GM23338 (cell line): ENCODE measurements at regions not wholly inside any gene's neighbourhood (a gene's known extent, or its start where the extent isn't known, plus 50 kb on each side); places are given as distances from the start of the nearest gene placed in this dataset.

ENCODE experiments used
- ATAC-seq: fragments of 200-7000 bp; cut with Tn5 transposase; 3 replicates; pipeline ENCODE4 v1.9.1; 2020
- DNase-seq: peaks from one replicate; pipeline ENCODE4 v3.0.0-alpha.2; 2015; ENCODE audit warnings: low spot score
- H2AFZ ChIP-seq: fragments of 200-600 bp; sonication (generic); 2 replicates; pipeline ENCODE4 v1.8.0; 2016; ENCODE audit warnings: antibody characterized with exemption, mild to moderate bottlenecking, moderate library complexity
- H3F3A ChIP-seq: fragments of 200-600 bp; sonication (generic); replicated peaks from 2 replicates; pipeline ENCODE4 v1.8.0; 2017; ENCODE audit warnings: antibody characterized with exemption, mixed run types, low read depth
- H3K27ac ChIP-seq: fragments of 200-600 bp; sonication (generic); 2 replicates; pipeline ENCODE4 v1.6.1; 2016; ENCODE audit warnings: low read depth
- H3K27me3 ChIP-seq: fragments of 200-600 bp; sonication (generic); 2 replicates; pipeline ENCODE4 v1.8.0; 2016; ENCODE audit warnings: mild to moderate bottlenecking, mixed run types, moderate library complexity; ENCODE audit not compliant: insufficient read depth
- H3K36me3 ChIP-seq: fragments of 200-600 bp; sonication (generic); 2 replicates; pipeline ENCODE4 v1.8.0; 2016; ENCODE audit warnings: mild to moderate bottlenecking; ENCODE audit not compliant: insufficient read depth
- H3K4me1 ChIP-seq: fragments of 200-600 bp; sonication (generic); 2 replicates; pipeline ENCODE4 v1.8.0; 2016; ENCODE audit warnings: mild to moderate bottlenecking, moderate library complexity; ENCODE audit not compliant: insufficient read depth
- H3K4me2 ChIP-seq: fragments of 200-600 bp; sonication (generic); 2 replicates; pipeline ENCODE4 v1.7.1; 2017; ENCODE audit warnings: mixed run types
- H3K4me3 ChIP-seq: fragments of 200-600 bp; sonication (generic); 2 replicates; pipeline ENCODE4 v1.6.1; 2016; ENCODE audit warnings: mixed run types
- H3K79me2 ChIP-seq: fragments of 200-600 bp; sonication (generic); replicated peaks from 2 replicates; pipeline ENCODE4 v1.8.0; 2017; ENCODE audit warnings: mild to moderate bottlenecking; ENCODE audit not compliant: insufficient read depth
- H3K9me2 ChIP-seq: fragments of 200-600 bp; sonication (generic); 2 replicates; pipeline ENCODE4 v1.8.0; 2017; ENCODE audit not compliant: insufficient read depth
- H4K20me1 ChIP-seq: fragments of 200-600 bp; sonication (generic); replicated peaks from 2 replicates; pipeline ENCODE4 v1.8.0; 2017; ENCODE audit warnings: mild to moderate bottlenecking; ENCODE audit not compliant: insufficient read depth
- H3K27ac Mint-ChIP-seq: 2 replicates; pipeline ENCODE4 v1.8.0; 2020; ENCODE audit warnings: inconsistent platforms, mild to moderate bottlenecking, moderate library complexity, mixed read lengths
- H3K27me3 Mint-ChIP-seq: 3 replicates; pipeline ENCODE4 v1.8.0; 2022; ENCODE audit warnings: low read depth, mild to moderate bottlenecking, moderate library complexity, mixed read lengths, inconsistent platforms; ENCODE audit not compliant: insufficient read depth, poor library complexity
- H3K36me3 Mint-ChIP-seq: 3 replicates; pipeline ENCODE4 v1.8.0; 2021; ENCODE audit warnings: low read depth, mild to moderate bottlenecking, inconsistent platforms, moderate library complexity, mixed read lengths
- H3K4me1 Mint-ChIP-seq: 3 replicates; pipeline ENCODE4 v1.8.0; 2020; ENCODE audit warnings: mild to moderate bottlenecking, inconsistent platforms, mixed read lengths
- H3K4me3 Mint-ChIP-seq: 3 replicates; pipeline ENCODE4 v1.8.0; 2021; ENCODE audit warnings: moderate library complexity, mild to moderate bottlenecking, inconsistent platforms, mixed read lengths
- H3K9me3 Mint-ChIP-seq: 3 replicates; pipeline ENCODE4 v1.8.0; 2020; ENCODE audit warnings: moderate library complexity, mild to moderate bottlenecking, inconsistent platforms, mixed read lengths
- EZH2phosphoT487 ChIP-seq: fragments of 200-600 bp; sonication (generic); IDR thresholded peaks from one replicate; pipeline ENCODE4 v1.8.1; 2018; ENCODE audit warnings: antibody characterized with exemption; ENCODE audit not compliant: unreplicated experiment
- JUNB ChIP-seq: IDR thresholded peaks from one replicate; pipeline ENCODE4 v1.6.1; 2016; ENCODE audit warnings: antibody characterized with exemption; ENCODE audit not compliant: unreplicated experiment
- POLR2AphosphoS5 ChIP-seq: IDR thresholded peaks from 2 replicates; pipeline ENCODE4 v1.6.1; 2016; ENCODE audit warnings: antibody characterized with exemption, low read depth
- REST ChIP-seq: IDR thresholded peaks from one replicate; pipeline ENCODE4 v1.6.1; 2018; ENCODE audit warnings: antibody characterized with exemption; ENCODE audit not compliant: unreplicated experiment
- STAT1 ChIP-seq: IDR thresholded peaks from one replicate; pipeline ENCODE4 v1.6.1; 2016; ENCODE audit warnings: antibody characterized with exemption; ENCODE audit not compliant: unreplicated experiment
- ZNF114 ChIP-seq: fragments of 250-450 bp; sonication (Bioruptor Pico); IDR thresholded peaks from 2 replicates; pipeline ENCODE4 v1.5.0; 2020; ENCODE audit warnings: mild to moderate bottlenecking, moderate library complexity
- ZNF331 ChIP-seq: fragments of 250-450 bp; sonication (Bioruptor Pico); IDR thresholded peaks from 2 replicates; pipeline ENCODE4 v1.5.0; 2020; ENCODE audit warnings: low read depth, mild to moderate bottlenecking, moderate library complexity
- ZNF462 ChIP-seq: fragments of 250-450 bp; sonication (Bioruptor Pico); IDR thresholded peaks from 2 replicates; pipeline ENCODE4 v1.5.0; 2020; ENCODE audit warnings: mild to moderate bottlenecking, moderate library complexity
- TF ChIP-seq, protein P1 (sequence below), 2 experiments: fragments of 200-600 bp in 1 of 2; sonication (generic) in 1 of 2; conservative IDR thresholded peaks; 2 replicates each; pipeline versions ENCODE4 v1.5.1 to v1.6.1; 2016 to 2017; ENCODE audit warnings: antibody characterized with exemption in 2 of 2, low read depth in 2 of 2, mild to moderate bottlenecking in 2 of 2, moderate library complexity in 1 of 2
- TF ChIP-seq, protein P2 (sequence below): IDR thresholded peaks from 2 replicates; pipeline ENCODE4 v1.6.1; 2016; ENCODE audit warnings: antibody characterized with exemption

DNA sequence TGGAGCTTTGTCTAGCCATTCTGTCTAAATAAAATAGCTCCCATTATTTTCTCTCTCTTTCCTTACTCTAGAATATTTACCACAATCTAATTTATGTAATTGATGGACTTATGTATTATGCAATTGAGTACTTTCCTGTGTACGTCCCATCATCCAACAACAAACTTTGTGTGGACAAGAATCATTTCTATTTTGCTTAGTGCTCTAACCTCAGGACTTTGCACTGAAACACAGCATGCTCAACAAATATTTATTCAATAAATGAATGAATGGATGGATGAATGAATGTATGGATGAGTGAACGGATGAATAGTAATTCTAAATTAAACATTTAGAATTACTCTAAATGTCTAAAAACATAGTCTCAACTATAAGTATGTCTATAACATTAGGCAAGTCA, 115.2 kb upstream of the RORA start:
- DNase-seq (no peak), ATAC-seq (no peak)
- no peaks in the 10 kb centered on the region for H3K4me1 ChIP-seq
- no peaks in the 10 kb centered on the region for H3F3A ChIP-seq
- Mint-ChIP-seq H3K4me1 (no peaks in the 10 kb centered on the region), H3K27ac (no peak overlapping the region), H3K9me3 (no peaks in the 10 kb centered on the region; the same call in 2 of the 3 replicates), H3K4me3 (no peak overlapping the region), H3K36me3 (no peaks in the 10 kb centered on the region), H3K27me3 (no peaks in the 10 kb centered on the region)
- no peak overlapping the region for H3K4me3 ChIP-seq
- TF ChIP-seq ZNF331 (CRISPR knock-in tag) (no peak), POLR2AphosphoS5 (no peak), JUNB (no peak), ZNF114 (CRISPR knock-in tag) (no peak), STAT1 (no peak), EZH2phosphoT487 (no peak), ZNF462 (CRISPR knock-in tag) (no peak), REST (no peak)
- TF ChIP-seq, protein P1, sequence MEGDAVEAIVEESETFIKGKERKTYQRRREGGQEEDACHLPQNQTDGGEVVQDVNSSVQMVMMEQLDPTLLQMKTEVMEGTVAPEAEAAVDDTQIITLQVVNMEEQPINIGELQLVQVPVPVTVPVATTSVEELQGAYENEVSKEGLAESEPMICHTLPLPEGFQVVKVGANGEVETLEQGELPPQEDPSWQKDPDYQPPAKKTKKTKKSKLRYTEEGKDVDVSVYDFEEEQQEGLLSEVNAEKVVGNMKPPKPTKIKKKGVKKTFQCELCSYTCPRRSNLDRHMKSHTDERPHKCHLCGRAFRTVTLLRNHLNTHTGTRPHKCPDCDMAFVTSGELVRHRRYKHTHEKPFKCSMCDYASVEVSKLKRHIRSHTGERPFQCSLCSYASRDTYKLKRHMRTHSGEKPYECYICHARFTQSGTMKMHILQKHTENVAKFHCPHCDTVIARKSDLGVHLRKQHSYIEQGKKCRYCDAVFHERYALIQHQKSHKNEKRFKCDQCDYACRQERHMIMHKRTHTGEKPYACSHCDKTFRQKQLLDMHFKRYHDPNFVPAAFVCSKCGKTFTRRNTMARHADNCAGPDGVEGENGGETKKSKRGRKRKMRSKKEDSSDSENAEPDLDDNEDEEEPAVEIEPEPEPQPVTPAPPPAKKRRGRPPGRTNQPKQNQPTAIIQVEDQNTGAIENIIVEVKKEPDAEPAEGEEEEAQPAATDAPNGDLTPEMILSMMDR (conservative IDR thresholded peaks at IDR 0.05; ENCODE audit: low read depth in 2 of 2) = no peak
- TF ChIP-seq, protein P2, sequence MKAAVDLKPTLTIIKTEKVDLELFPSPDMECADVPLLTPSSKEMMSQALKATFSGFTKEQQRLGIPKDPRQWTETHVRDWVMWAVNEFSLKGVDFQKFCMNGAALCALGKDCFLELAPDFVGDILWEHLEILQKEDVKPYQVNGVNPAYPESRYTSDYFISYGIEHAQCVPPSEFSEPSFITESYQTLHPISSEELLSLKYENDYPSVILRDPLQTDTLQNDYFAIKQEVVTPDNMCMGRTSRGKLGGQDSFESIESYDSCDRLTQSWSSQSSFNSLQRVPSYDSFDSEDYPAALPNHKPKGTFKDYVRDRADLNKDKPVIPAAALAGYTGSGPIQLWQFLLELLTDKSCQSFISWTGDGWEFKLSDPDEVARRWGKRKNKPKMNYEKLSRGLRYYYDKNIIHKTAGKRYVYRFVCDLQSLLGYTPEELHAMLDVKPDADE = no peak
- H3K27ac ChIP-seq = no peak overlapping the region
- no peak overlapping the region for H3K4me2 ChIP-seq
- no peaks in the 10 kb centered on the region for H3K27me3 ChIP-seq
- no peaks in the 10 kb centered on the region; the same call in 1 of the 2 replicates for H3K9me2 ChIP-seq
- no peaks in the 10 kb centered on the region for H3K36me3 ChIP-seq
- H4K20me1 ChIP-seq = no peaks in the 10 kb centered on the region
- H3K79me2 ChIP-seq = no peaks in the 10 kb centered on the region
- H2AFZ ChIP-seq = no peak overlapping the region
